Thoracic aorta (tissue), 2 donors: ENCODE measurements at regions not wholly inside any gene's neighbourhood (a gene's known extent, or its start where the extent isn't known, plus 50 kb on each side); places are given as distances from the start of the nearest gene placed in this dataset.

Source experiments
- ATAC-seq: fragments of 150-250 bp; one replicate; pipeline ENCODE4 v1.8.0; 2017; ENCODE audit warnings: low read depth; ENCODE audit not compliant: insufficient number of reproducible peaks, low FRiP score
- DNase-seq: peaks from one replicate; pipeline ENCODE4 v3.0.0-alpha.2; 2020; ENCODE audit warnings: low spot score
- H3K27ac ChIP-seq, 2 donors: fragments of 200-600 bp; sonication (generic); 1 replicate in 1 of 2; 2 replicates in 1 of 2; pipeline ENCODE4 v1.5.1; 2016; ENCODE audit warnings: mild to moderate bottlenecking in 2 of 2, moderate library complexity in 2 of 2
- H3K27me3 ChIP-seq: fragments of 200-600 bp; sonication (generic); replicated peaks from 2 replicates; pipeline ENCODE4 v1.6.0; 2016; ENCODE audit warnings: mild to moderate bottlenecking; ENCODE audit not compliant: insufficient read depth
- H3K36me3 ChIP-seq: fragments of 200-600 bp; sonication (generic); one replicate; pipeline ENCODE4 v1.5.1; 2016
- H3K4me1 ChIP-seq, 2 donors: fragments of 200-600 bp; sonication (generic); 1 replicate in 1 of 2; 2 replicates in 1 of 2; pipeline versions ENCODE4 v1.5.1 to v1.6.0; 2016; ENCODE audit warnings: low read depth in 2 of 2, mild to moderate bottlenecking in 1 of 2; ENCODE audit not compliant: control insufficient read depth in 1 of 2
- H3K4me3 ChIP-seq: fragments of 200-600 bp; sonication (generic); 2 replicates; pipeline ENCODE4 v1.5.1; 2016; ENCODE audit warnings: mild to moderate bottlenecking
- H3K9me3 ChIP-seq: fragments of 200-600 bp; sonication (generic); 2 replicates; pipeline ENCODE4 v1.5.1; 2016
- CTCF ChIP-seq: fragments of 200-600 bp; sonication (generic); IDR thresholded peaks from one replicate; pipeline ENCODE4 v1.5.1; 2019; ENCODE audit warnings: antibody characterized with exemption

DNA sequence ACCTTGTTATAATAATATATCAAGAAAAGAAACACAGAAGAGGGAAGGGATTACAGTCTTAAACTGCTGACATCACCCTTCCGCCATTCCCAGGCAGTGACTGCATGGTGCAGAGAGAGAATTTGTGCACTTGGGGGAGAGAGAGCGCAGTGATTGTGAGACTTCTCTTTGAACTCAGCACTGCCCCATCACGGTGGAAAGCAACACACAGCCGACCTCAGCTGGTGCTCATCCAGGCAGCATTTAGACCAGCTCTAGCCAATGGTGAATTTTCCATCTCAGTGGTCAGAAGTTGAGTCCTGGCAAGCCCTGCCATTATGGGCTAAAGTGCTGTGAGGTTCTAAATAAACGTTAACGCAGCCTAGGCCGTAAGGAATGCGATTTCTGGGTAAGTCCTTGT lies 1681.5 kb downstream of the EFNB2 start:
- no peak for TF ChIP-seq CTCF
- Histone ChIP-seq H3K9me3 (no peaks in the 10 kb centered on the region), H3K27me3 (no peaks in the 10 kb centered on the region), H3K27ac (no peak overlapping the region), H3K36me3 (no peaks in the 10 kb centered on the region), H3K4me3 (no peak overlapping the region), H3K4me1 (no peaks in the 10 kb centered on the region)
- DNase-seq (no peak), ATAC-seq (no peak)

GRCh38 chr13:104847922-104848321 lies 1687.5 kb downstream of the EFNB2 start:
- no peak for DNase-seq
- no peak overlapping the region for H3K4me3 ChIP-seq
- H3K27me3 ChIP-seq = no peaks in the 10 kb centered on the region
- no peaks in the 10 kb centered on the region for H3K36me3 ChIP-seq
- no peak overlapping the region for H3K27ac ChIP-seq
- ATAC-seq = no peak
- no peak for TF ChIP-seq CTCF
- H3K9me3 ChIP-seq = no peaks in the 10 kb centered on the region
- H3K4me1 ChIP-seq = no peaks in the 10 kb centered on the region

DNA sequence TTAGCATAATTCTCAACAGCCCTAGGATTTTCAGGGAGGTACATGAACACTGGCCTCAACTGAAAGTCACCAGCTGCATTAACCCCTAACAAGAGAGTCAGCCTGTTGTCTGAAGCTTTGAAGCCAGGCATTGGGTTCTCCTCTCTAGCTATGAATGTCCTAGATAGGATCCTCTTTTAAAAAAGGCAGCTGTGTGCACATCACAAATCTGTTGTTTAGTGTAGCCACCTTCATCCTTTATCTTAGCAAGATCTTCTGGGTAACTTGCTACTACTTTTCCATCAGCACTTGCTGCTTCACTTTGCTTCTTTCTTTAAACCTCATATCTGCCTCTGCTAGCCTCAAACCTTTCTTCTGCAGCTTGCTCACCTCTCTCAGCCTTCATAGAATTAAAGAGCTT lies 1692.1 kb downstream of the EFNB2 start:
- ATAC-seq (no peak), DNase-seq (no peak)
- Histone ChIP-seq H3K9me3 (no peaks in the 10 kb centered on the region), H3K27ac (no peak overlapping the region), H3K4me1 (no peaks in the 10 kb centered on the region), H3K36me3 (no peaks in the 10 kb centered on the region), H3K4me3 (no peak overlapping the region), H3K27me3 (no peaks in the 10 kb centered on the region)
- TF ChIP-seq CTCF = no peak

DNA sequence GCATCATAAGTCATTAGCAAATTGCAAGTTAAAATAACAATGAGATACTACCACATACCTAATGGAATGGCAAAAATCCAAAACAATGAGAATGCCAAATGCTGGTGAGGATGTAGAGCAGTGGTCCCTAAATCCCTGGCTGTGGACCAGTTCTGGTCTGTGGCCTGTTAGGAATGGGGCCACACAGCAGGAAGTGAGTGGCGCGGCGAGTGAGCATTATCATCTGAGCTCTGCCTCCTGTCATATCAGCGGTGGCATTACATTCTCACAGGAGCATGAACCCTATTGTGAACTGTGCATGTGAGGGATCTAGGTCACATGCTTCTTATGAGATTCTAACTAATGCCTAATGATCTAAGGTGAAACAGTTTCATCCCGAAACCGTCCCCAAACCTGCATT lies 1694.4 kb downstream of the EFNB2 start:
- ATAC-seq = no peak

DNA sequence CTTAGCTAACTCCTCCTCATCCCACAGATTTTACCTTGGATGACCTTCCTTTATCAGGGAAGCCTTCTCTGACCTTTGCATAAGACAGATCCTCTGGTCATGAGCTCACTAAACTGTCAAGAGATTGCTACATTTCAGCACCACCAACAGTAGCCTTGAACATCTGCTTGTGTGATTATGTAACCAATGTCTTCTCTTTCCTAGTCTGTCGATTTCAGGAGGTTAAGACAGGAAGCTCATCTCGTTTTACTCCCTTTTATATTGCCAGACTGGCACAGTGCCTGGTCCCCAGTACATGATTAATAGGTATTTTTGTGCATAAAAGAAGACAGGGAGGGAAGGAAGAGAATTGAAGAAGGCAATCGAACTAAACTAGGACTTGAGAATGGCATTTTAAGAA lies 1697.7 kb downstream of the EFNB2 start:
- Histone ChIP-seq H3K9me3 (no peaks in the 10 kb centered on the region), H3K36me3 (no peaks in the 10 kb centered on the region), H3K27ac (no peak overlapping the region), H3K27me3 (no peaks in the 10 kb centered on the region), H3K4me1 (no peaks in the 10 kb centered on the region), H3K4me3 (no peak overlapping the region)
- no peak for TF ChIP-seq CTCF
- DNase-seq (no peak), ATAC-seq (no peak)

More for the DNA sequence above, 1694.4 kb downstream of the EFNB2 start:
- H3K36me3 ChIP-seq = no peaks in the 10 kb centered on the region
- H3K27ac ChIP-seq = no peak overlapping the region
- no peak for TF ChIP-seq CTCF
- H3K27me3 ChIP-seq = no peaks in the 10 kb centered on the region
- H3K9me3 ChIP-seq = no peaks in the 10 kb centered on the region
- H3K4me1 ChIP-seq = no peaks in the 10 kb centered on the region
- H3K4me3 ChIP-seq = no peak overlapping the region
- no peak for DNase-seq
